Neural progenitor cell (in vitro differentiated cells): ENCODE measurements at regions not wholly inside any gene's neighbourhood (a gene's known extent, or its start where the extent isn't known, plus 50 kb on each side); places are given as distances from the start of the nearest gene placed in this dataset.

ENCODE experiments used
- DNase-seq: peaks from one replicate; pipeline ENCODE4 v3.0.0-alpha.2; 2016; ENCODE audit warnings: low spot score
- H2AFZ ChIP-seq: fragments of 200-600 bp; sonication (generic); replicated peaks from 2 replicates; pipeline ENCODE4 v1.6.1; 2016; ENCODE audit warnings: antibody characterized with exemption
- H3F3A ChIP-seq: fragments of 200-600 bp; sonication (generic); 2 replicates; pipeline ENCODE4 v1.6.1; 2016; ENCODE audit warnings: antibody characterized with exemption, low read depth
- H3K27ac ChIP-seq: fragments of 200-600 bp; sonication (generic); 2 replicates; pipeline ENCODE4 v1.5.1; 2016; ENCODE audit warnings: mild to moderate bottlenecking
- H3K27me3 ChIP-seq: fragments of 200-600 bp; sonication (generic); 2 replicates; pipeline ENCODE4 v1.6.1; 2016; ENCODE audit warnings: mild to moderate bottlenecking, moderate library complexity
- H3K36me3 ChIP-seq: fragments of 200-600 bp; sonication (generic); 2 replicates; pipeline ENCODE4 v1.5.1; 2016
- H3K4me1 ChIP-seq: fragments of 200-600 bp; sonication (generic); 2 replicates; pipeline ENCODE4 v1.6.1; 2016; ENCODE audit warnings: mixed run types
- H3K4me2 ChIP-seq: fragments of 200-600 bp; sonication (generic); 2 replicates; pipeline ENCODE4 v1.6.1; 2016
- H3K4me3 ChIP-seq: fragments of 200-600 bp; sonication (generic); 2 replicates; pipeline ENCODE4 v1.5.1; 2016
- H3K79me2 ChIP-seq: fragments of 200-600 bp; sonication (generic); 2 replicates; pipeline ENCODE4 v1.6.1; 2016; ENCODE audit warnings: low read depth
- H3K9ac ChIP-seq: fragments of 200-600 bp; sonication (generic); 2 replicates; pipeline ENCODE4 v1.6.1; 2016
- H3K9me3 ChIP-seq: fragments of 200-600 bp; sonication (generic); 2 replicates; pipeline ENCODE4 v1.5.1; 2016; ENCODE audit warnings: low read depth
- H4K20me1 ChIP-seq: fragments of 200-600 bp; sonication (generic); 2 replicates; pipeline ENCODE4 v1.6.1; 2016; ENCODE audit warnings: low read depth
- H3K27ac Mint-ChIP-seq: 3 replicates; pipeline ENCODE4 v1.8.0; 2021; ENCODE audit warnings: mixed read lengths
- H3K27me3 Mint-ChIP-seq: 2 replicates; pipeline ENCODE4 v1.8.0; 2022; ENCODE audit warnings: low read depth, mild to moderate bottlenecking, inconsistent platforms, moderate library complexity, mixed read lengths; ENCODE audit not compliant: insufficient read depth
- H3K36me3 Mint-ChIP-seq: 3 replicates; pipeline ENCODE4 v1.8.0; 2021; ENCODE audit warnings: mixed read lengths
- H3K4me1 Mint-ChIP-seq: 3 replicates; pipeline ENCODE4 v1.8.0; 2021; ENCODE audit warnings: mixed read lengths
- H3K4me3 Mint-ChIP-seq: 3 replicates; pipeline ENCODE4 v1.8.0; 2021; ENCODE audit warnings: mild to moderate bottlenecking, moderate library complexity, mixed read lengths
- H3K9me3 Mint-ChIP-seq: 3 replicates; pipeline ENCODE4 v1.8.0; 2020; ENCODE audit warnings: mixed read lengths
- CTCF ChIP-seq: fragments of 200-600 bp; sonication (generic); IDR thresholded peaks from 2 replicates; pipeline ENCODE4 v1.5.1; 2017; ENCODE audit warnings: antibody characterized with exemption, mild to moderate bottlenecking
- EZH2 ChIP-seq: fragments of 200-600 bp; sonication (generic); IDR thresholded peaks from 2 replicates; pipeline ENCODE4 v1.6.1; 2017; ENCODE audit warnings: antibody characterized with exemption, mild to moderate bottlenecking, moderate library complexity
- EZH2phosphoT487 ChIP-seq: fragments of 200-600 bp; sonication (generic); IDR thresholded peaks from 2 replicates; pipeline ENCODE4 v1.6.1; 2017; ENCODE audit warnings: antibody characterized with exemption

GRCh38 chr1:8204826-8205225, 113.1 kb upstream of the SLC45A1 start:
- no peak overlapping the region for H3K27ac ChIP-seq
- no peak overlapping the region for H3K4me2 ChIP-seq
- peaks cover 15% of the 10 kb centered on the region for H3K4me1 ChIP-seq
- TF ChIP-seq CTCF (no peak), EZH2 (no peak), EZH2phosphoT487 (no peak)
- no peaks in the 10 kb centered on the region for H3K9me3 ChIP-seq
- no peaks in the 10 kb centered on the region for H3K9me3 Mint-ChIP-seq
- H3K36me3 ChIP-seq = no peaks in the 10 kb centered on the region
- no peak overlapping the region for H3K4me3 Mint-ChIP-seq
- H3K27me3 Mint-ChIP-seq = peaks cover 4% of the 10 kb centered on the region
- no peak overlapping the region for H3K4me3 ChIP-seq
- H3K36me3 Mint-ChIP-seq = no peaks in the 10 kb centered on the region
- no peak overlapping the region for H3K9ac ChIP-seq
- H3K4me1 Mint-ChIP-seq = peaks cover 31% of the 10 kb centered on the region
- DNase-seq = no peak
- no peaks in the 10 kb centered on the region for H4K20me1 ChIP-seq
- peaks cover 6% of the 10 kb centered on the region for H3F3A ChIP-seq
- no peaks in the 10 kb centered on the region for H3K79me2 ChIP-seq
- H3K27me3 ChIP-seq = no peaks in the 10 kb centered on the region
- H2AFZ ChIP-seq = no peak overlapping the region
- H3K27ac Mint-ChIP-seq = no peak overlapping the region

GRCh38 chr1:8203551-8203950, 114.4 kb upstream of the SLC45A1 start:
- Histone ChIP-seq H3K9me3 (no peaks in the 10 kb centered on the region), H3K9ac (no peak overlapping the region), H3F3A (peaks cover 6% of the 10 kb centered on the region), H3K4me3 (no peak overlapping the region), H3K36me3 (no peaks in the 10 kb centered on the region), H3K27ac (no peak overlapping the region), H3K79me2 (no peaks in the 10 kb centered on the region), H3K27me3 (no peaks in the 10 kb centered on the region), H4K20me1 (no peaks in the 10 kb centered on the region), H3K4me1 (peaks cover 15% of the 10 kb centered on the region), H3K4me2 (no peak overlapping the region), H2AFZ (no peak overlapping the region)
- Mint-ChIP-seq H3K9me3 (peaks cover 3% of the 10 kb centered on the region), H3K4me1 (peaks cover 36% of the 10 kb centered on the region), H3K36me3 (no peaks in the 10 kb centered on the region), H3K27me3 (peaks cover 2% of the 10 kb centered on the region), H3K27ac (no peak overlapping the region), H3K4me3 (no peak overlapping the region)
- DNase-seq = no peak
- TF ChIP-seq CTCF (no peak), EZH2 (no peak), EZH2phosphoT487 (no peak)

GRCh38 chr1:8203056-8203455, 114.9 kb upstream of the SLC45A1 start:
- Histone ChIP-seq H3K27ac (no peak overlapping the region), H3K79me2 (no peaks in the 10 kb centered on the region), H3K27me3 (no peaks in the 10 kb centered on the region), H3K9ac (no peak overlapping the region), H3K4me1 (peaks cover 15% of the 10 kb centered on the region), H2AFZ (no peak overlapping the region), H3K4me2 (no peak overlapping the region), H3K9me3 (no peaks in the 10 kb centered on the region), H3F3A (peaks cover 6% of the 10 kb centered on the region), H4K20me1 (no peaks in the 10 kb centered on the region), H3K4me3 (no peak overlapping the region), H3K36me3 (no peaks in the 10 kb centered on the region)
- Mint-ChIP-seq H3K27me3 (peaks cover 2% of the 10 kb centered on the region), H3K27ac (no peak overlapping the region), H3K4me1 (peaks cover 36% of the 10 kb centered on the region), H3K36me3 (no peaks in the 10 kb centered on the region), H3K9me3 (peaks cover 3% of the 10 kb centered on the region), H3K4me3 (no peak overlapping the region)
- DNase-seq = no peak
- TF ChIP-seq EZH2 (no peak), CTCF (no peak), EZH2phosphoT487 (no peak)
